MV-4-11 (cell line): ENCODE measurements at regions not wholly inside any gene's neighbourhood (a gene's known extent, or its start where the extent isn't known, plus 50 kb on each side); places are given as distances from the start of the nearest gene placed in this dataset.
A peak's percentile ranks its signal among the peaks of the same experiment; 100 is the strongest.

Experiments
- DNase-seq: peaks from one replicate; lab custom pipeline; 2025; lab: John Stamatoyannopoulos, UW

DNA sequence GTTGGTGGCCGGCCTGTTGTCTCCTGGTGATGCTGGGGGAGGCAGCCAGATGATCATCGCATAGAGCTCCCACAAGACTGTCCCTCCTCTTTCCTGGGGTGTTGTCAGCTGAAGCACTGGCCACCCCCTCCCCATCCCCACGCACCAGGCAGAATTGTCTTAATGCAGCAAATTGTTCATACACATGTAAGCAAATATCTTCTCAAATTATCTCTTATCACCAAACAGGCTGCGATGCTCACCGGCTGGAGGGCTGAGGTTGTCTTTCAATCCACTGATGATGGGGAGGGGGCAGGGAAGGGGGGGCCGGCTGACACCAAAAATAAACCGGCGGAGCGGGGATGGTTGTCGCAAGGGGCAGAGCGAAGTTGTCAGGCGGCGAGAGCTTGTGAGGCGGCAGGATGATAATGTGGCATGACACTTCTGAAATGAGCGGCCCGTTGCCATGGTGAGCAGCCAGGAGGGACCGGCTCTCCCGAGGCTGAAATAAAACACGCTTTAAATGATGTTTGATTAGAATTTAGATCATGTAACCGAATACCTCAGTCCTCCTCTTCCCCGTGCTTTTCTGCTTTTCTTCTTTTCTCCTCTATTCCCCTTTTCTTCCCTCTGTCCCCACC lies 59.8 kb downstream of the MRM1 start:
- no peak for DNase-seq

DNA sequence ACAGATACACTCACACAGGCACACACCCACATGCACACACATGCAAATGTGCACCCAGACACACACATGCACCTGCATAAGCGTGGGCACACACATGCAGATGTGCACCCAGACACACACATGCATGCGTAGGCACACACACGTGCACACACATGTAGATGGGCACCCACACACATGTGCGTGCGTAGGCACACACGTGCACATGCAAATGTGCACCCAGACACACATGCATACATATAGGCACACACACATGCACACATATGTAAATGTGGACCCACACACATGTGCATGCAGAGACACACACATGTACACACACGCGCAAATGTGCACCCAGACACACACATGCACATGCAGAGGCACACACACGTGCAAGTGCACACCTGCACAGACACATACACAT lies 60.3 kb downstream of the MRM1 start:
- DNase-seq, result no peak

DNA sequence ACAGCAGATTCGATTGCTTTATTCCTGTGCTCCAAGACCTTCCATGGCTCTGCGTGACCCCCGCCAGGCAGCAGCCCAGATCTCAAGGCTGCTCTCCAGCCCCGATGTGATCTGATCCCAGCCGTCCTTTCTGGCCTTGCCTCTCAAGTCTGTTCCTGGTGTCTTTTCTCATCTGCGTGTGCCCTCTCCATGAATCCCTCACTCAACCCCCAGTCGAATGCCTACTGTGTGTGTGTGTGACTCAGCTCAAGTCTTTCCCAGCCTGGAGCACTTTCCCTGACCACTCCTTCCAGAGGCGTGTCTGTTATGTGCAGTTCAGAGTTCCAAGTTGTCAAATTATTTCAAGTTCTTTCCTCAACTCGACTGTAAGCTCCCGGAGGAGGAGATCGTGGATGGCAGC lies 64.0 kb downstream of the MRM1 start:
- no peak for DNase-seq

DNA sequence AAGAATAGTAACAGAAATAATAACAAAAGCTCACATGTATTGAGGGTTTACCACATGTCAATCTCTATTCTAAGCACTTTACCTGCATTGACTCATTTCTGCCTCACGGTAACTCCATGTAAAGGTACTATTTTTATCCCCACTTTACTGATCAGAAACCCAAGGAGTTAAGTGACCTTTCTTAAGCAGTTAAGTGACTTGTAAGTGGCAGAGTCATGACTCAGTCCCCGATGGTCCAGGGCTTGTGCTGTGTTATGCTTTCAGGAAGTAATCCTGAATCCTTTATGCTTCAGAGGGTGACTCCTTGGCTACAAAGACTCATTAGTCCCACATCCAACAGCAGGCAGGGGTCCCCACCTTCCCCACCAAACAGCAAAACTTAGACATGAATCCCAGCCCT lies 66.5 kb downstream of the MRM1 start:
- no peak for DNase-seq

DNA sequence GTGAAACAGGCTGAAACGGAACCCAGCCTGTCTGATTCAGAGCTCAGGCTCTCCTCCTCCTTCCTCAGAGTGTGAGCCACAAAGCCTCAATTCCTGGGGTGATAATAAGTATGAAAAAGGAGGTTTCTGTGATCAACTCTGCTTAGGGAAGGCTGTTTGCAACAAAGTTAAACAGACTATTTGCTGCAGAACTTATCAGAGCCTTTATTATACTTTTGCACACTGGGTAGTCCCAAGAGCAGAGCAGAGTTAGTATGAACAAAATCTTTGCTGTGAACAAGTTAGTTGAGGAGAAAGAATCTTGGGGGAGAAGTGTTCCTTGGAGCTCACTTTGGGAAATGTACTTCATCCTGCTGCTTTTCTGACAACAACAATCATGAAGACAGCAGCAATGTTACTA lies 67.4 kb downstream of the MRM1 start:
- DNase-seq, result no peak

DNA sequence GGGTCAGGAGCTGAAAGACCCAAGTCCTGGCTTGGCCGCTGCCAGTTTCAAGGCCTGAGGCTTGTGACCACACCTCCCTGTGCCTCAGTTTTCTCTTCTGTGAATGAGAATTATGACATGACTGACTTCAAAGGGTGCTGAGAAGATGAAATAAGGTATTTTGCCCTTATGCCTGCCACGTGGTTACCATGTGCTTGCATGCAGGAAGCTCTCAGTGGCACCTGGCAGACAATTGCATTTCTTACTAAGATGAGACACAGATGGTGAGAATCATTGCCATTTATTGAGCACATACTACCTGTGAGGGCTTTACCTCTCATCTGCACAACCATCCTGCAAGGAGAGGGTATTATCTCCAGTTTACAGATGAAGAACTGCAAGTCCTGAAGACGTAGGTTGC lies 69.8 kb downstream of the MRM1 start:
- DNase-seq, result no peak

DNA sequence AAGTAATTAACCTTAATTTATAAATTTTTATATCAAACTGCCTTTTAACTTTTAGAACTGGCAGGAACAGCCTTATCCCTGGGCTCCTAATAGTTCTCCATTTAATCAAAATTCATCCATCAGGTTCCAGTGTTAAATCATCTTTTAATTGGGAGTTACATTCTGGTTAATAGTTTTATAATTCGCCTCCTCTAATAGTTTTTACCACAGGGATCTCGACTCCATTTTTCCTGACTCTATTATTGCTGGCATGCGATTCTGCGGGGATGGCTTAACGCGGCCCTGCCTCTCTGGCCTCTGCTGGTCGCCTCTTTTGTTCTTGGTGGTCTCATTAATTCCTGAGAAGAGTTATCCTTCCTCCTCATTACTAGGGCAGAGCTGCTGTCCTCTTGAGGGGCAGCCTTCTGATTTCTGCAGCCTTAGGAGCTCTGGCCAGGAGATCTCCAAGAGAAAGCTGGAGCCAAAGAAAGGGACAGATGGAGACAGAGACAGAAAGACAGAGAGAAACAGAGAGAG lies 71.1 kb downstream of the MRM1 start:
- no peak for DNase-seq

DNA sequence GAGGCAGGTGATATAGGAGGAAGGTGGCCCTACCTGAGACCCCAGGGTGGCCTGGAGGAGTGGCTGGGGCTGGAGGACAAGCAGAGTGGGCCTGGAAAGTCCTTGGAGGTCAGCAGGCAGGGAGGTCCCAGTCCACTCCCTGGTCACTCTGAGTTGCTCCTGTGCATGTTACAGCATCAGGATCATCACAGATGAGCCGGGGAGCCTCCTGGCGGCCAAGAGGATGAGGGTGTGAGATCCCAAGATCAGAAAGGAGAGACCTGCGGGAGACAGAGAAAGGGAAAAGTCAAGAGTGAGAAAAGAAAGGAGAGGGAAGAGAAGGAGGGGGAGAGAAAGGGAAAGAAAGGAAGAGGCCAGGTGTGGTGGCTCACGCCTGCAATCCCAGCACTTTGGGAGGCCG lies 71.7 kb downstream of the MRM1 start:
- no peak for DNase-seq

DNA sequence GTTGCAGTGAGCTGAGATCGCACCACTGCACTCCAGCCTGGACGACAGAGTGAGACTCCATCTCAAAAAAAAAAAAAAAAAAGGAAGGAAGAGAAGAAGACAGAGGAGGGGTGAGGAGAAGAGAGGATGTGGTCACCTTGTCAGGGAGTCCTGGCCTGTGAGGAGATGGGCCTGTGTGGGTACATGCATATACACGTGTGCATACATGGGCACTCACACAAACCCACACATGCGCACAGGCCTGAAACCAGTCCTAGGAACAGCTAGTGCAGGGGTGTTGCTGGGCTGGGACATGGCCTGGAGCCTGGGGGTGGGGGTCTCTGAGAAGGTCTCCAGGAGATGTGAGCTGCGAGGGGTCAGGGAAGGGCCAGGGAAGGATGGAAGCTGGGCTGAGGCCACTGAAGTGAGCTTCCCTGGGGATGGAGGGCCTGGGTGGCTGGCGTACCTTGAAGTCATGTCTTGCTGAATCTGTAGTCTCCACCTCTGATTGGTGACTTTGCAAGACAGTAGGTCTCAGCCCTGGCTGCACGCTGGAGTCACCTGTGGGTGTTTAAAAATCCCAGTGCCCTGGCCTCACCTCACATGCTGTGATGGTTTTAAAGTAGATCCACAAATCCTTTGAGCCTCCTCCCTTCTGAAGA lies 72.4 kb downstream of the MRM1 start:
- DNase-seq, result no peak

DNA sequence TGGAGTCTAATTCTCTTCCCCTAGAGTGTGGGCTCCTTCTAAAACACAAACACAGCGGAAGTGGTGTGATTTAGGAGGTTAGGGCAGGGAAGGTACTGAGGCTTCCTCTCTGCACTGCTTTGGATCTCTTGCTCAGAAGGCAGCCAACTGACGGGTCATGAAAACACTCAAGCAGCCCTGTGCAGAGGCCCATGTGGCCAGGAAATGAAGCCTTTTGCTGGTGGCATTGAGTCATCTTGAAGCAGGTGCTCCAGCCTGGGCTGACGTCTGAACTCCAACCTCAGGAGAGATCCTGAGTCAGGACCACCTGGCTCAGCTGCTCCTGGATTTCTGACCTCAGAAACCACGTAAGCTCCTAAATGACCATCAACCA lies 72.9 kb downstream of the MRM1 start:
- DNase-seq, result peak; percentile 16

DNA sequence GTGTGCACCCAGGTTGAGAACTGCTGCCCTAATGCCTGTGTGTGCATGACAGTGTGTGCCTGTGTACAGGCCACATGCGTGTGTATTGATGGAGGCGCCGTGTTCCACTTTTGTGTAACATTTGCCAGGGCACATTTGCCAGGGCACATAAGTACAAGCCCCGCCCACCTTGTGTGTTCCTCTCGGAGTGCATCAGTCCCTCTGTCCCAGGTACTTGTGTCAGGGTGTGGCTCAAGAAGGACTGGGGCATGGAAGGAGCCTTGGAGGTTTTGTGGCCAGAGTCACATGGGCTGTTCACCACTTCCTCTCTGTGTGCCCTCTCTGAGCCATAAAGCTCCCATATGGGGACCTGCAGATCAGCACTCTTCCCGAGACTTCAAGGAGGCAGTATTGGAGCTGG lies 73.9 kb downstream of the MRM1 start:
- DNase-seq, result peak; percentile 65

DNA sequence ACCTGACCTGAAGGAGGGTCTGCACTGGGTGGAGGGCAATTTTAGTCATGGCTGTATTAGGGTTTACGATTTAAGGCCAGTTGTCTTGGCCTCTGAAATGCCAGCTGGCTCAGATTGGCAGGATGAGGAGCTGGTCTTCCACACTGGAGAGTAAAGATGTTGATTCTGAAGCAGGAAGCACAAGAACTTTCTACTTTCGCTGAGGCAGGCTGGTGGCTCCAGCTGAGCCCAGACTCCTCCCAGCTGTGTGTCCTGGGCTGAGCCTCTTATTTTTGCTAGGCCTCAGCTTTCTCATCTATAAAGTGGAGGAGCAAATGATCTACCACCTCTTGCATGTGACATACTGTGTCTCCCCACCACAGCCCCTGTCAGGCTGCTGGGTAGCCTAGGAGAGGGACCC lies 74.4 kb downstream of the MRM1 start:
- no peak for DNase-seq

DNA sequence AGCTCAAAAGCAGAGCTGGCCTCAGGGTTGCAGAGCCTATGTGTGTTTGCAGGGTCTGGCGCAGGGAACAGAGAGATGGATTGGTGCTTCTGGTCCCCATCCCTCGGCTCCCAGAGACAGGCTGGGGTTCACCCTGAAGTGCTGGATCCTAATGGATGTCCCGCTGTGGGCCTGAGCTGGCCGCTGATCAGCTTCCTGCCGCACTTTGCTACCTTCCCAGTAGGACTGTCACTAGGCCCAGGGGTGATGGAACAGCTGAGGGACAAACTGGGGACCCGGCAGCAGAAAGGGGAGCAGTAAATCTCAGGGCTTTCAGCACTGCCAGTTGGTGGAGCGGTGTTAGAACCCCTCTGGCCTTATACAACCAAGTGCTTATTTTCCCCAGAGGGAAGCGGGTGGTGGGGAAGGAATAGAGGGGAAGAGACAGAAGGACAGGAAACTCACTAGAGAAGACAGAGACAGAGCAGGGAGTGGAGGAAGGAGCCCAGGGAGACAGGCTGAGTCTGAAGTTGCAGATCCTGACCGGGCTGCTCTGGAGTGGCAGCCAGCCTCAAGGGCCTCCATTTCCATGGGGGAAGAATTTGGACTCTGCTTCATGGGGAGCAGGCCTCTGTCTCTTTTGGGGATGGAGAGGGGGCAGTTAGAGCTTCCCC lies 78.6 kb downstream of the MRM1 start:
- DNase-seq, result no peak

DNA sequence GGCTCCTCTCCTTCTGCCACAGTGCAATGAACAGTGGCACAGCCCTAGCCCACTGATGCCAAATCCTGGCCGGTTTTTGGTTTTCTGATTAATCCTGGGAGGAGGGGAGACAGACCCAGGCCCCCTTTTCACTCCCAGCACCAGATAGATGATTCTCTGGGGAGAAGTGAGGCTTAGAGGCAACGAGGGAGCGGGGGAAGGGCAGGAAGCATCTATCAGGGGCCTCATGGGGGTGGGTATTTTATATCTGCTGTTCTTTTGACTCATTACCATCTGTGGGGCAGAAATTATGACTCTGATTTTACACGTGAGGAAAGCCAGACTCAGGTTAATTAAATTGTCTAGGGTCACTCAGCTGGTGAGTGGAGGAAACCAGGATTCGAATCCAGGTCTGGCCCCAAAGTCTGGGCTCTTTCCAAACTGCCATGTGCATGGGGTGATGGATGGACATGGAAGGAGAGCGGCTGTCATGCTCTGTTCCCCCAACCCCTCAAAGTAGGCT lies 79.4 kb downstream of the MRM1 start:
- no peak for DNase-seq

DNA sequence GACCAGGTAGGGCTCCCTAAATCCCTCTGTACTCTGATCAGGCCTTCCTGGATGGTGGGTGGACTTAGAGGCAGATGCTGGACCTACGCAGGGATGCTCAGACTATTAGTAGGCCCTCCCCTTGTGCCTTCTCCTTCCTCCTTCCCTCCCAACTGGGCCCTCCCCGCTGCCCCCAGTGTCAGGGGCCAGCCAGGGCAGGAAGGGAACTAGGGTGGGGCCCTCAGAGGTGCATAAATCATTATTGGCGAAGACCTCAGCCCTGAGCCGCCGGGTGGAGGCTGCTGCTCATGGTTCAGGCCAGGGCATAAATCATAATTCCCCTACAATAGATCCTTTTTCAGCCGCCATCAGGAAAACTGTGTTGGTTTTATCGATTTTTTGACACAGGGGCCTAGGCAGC lies 81.4 kb downstream of the MRM1 start:
- no peak for DNase-seq

DNA sequence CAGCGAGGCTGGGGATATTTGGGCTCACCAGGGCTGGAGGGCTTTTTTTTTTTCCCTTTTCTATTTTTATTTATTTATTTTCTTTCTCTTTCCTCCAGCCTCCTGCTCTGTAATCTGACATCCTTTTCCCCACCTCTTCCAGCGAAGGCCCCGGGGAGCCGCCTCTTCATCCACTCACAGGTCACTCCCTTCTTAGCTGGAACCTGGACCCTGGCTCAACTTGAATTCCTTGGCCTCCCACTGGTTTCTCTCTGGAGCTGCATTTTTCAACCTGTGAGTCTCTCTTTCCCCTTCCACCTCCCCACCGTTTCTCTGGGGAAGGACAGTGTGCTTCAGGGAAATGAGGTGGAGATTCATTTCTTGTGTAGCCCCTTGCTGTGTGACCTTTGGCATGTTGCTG lies 82.0 kb downstream of the MRM1 start:
- no peak for DNase-seq

DNA sequence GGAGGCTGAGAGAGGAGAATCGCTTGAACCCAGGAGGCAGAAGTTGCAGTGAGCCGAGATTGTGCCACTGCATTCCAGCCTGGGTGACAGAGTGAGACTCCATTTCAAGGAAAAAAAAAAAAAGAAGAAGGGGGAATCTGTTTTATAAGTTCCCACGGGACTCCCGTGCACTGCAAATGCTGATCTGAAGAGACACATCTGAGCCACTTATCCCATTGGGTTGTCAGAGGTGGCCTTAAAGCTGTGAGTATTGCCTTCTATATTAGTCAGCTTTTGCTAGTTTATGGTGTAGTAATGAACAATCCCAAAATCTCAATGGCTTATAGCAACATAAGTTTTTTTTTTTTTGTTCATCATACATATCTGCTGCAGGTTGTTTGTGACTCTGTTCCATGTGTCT lies 82.8 kb downstream of the MRM1 start:
- no peak for DNase-seq

DNA sequence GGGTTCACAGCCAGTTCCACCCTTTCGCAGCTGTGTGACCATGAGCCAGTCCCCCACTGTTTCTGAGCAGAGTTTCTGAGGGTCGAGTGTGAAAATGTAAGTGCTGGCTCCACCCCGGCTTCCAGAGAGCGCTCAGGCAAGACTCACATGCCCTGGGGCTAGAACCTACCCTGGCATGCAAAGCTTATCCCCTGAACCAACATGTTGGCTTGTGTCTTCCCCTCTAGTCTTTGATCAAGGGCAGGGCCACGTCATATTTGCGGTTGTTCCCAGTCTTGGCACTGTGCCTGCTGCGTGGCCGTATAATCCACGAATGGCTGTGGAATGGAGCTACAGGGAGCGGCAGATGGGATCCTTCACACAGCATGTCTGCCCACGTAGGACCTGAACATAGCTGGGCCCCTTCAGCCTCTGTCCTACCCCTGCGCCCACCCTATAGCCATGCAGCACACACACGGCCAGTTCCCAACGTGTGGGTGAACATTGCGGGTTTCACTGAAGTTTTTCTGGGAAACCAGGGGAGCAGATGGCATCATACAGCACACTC lies 84.8 kb downstream of the MRM1 start:
- DNase-seq, result no peak

DNA sequence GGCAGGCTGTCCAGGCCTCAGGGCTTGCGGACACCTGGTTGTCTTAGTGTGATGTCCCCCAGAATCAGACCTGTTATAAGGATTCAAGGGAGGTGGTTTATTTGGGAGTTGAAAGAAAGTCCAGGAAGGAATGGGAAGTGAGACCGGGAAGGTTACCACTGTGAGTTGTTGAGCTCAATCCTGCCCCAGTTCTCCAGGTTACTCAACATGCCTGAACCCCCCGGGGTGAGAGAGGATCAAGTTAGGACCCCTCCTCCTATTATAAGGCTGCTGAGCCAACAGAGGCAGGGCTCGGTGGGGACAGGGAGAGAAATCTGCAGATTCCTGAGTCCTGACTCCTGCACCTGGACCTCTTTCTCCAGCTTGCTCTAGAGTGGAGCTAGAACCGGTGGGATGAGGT lies 86.4 kb downstream of the MRM1 start:
- DNase-seq, result no peak

DNA sequence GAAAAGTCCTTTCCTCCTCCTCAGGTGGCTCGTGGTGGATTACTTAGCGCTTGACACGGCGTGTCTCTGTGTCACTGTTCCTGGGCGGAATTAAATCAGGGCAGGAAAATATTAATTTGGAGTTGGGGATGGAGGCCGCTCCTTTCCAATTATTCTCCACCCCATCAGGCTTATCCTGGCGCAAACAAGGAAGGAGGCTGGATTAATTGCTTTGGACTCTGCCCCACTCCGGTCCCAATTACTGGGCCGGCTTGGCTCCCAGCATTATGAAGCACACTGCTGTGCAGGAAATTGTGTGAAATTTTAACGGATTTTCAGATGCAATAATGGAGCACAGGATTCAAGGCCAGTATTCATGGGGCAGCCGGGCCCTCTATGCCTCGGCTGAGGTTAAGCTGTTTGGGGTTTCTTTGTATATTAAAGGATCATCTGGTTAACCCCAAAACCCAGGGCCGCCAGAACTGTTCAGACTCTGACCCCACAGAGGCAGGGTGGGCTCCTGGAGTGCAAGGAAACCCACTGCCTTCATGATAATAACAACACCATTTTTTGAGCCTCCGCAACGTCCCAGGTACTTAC lies 87.8 kb downstream of the MRM1 start:
- DNase-seq, result no peak

DNA sequence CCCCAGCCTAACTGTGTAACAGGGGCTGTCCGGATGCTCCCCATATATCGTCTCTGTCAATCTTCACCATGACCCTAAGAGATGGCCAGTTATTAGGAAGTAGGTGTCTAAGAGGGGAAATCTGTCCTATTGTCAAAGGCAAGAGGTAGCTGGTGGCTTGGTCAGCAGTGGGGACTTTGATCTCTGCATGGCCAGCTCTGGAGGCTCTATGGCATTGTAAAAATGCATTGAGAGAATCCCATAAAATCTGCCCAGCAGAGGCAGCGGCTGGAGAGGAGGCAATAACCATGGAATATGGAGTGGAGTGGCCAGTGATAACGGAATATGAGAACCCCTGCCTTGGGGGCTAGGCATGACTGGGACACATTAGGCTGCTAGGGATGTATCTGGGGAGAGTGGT lies 88.8 kb downstream of the MRM1 start:
- DNase-seq, result no peak

DNA sequence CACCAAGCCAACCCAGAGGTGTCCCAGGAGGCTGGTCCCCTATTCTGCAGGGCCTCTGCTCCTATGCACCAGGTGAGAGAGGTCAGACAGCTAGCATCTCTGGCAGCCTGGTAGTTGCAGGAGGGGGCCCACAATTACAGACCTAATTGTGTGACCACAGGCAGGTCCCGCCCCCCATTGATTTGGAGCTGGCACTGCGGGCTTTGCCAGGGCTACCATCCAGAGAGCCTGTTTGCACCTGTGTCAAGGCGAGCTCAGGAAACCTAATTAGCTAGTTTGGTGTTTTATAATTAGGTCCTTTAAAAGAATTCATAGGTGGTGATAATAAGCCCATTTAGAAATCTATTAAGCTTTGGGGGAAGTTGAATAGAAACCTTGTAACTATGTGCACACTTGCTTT lies 90.2 kb downstream of the MRM1 start:
- DNase-seq, result no peak

DNA sequence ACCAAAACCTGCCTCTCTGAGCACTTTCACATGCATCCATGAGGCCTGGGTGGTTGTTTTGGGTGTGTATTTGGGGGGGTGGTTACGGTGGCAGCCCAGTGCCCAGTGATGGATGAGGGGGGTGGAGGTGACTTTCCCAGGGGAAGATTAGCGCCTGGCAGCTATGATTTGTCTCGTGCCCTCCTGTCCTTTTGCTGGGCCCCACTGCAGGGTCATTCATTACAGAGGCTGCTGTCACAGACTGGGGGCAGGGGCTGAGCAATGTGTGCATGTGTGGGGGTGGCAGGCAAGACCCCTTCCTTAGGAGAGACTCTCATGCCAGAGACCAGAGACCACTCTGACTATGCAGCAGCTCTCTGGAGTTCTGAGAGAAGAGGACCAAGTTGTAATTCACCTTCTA lies 93.7 kb downstream of the MRM1 start:
- no peak for DNase-seq
